NB4 (cell line): ENCODE measurements at regions not wholly inside any gene's neighbourhood (a gene's known extent, or its start where the extent isn't known, plus 50 kb on each side); places are given as distances from the start of the nearest gene placed in this dataset.

Experiments
- CTCF ChIP-seq: IDR thresholded peaks from one replicate; pipeline ENCODE4 v1.5.1; 2012; ENCODE audit warnings: low read depth, low read length
- MAX ChIP-seq: IDR thresholded peaks from 2 replicates; pipeline ENCODE4 v1.6.1; 2011; ENCODE audit warnings: low read depth, low read length

- TF ChIP-seq CTCF (no peak), MAX (no peak)
These were observed 409.4 kb upstream of the ADGRB3 start for GRCh38 chr6:68225729-68226128.
